ENCODE measurements at regions not wholly inside any gene's neighbourhood (a gene's known extent, or its start where the extent isn't known, plus 50 kb on each side); places are given as distances from the start of the nearest gene placed in this dataset.
A peak's percentile ranks its signal among the peaks of the same experiment; 100 is the strongest.

DNA sequence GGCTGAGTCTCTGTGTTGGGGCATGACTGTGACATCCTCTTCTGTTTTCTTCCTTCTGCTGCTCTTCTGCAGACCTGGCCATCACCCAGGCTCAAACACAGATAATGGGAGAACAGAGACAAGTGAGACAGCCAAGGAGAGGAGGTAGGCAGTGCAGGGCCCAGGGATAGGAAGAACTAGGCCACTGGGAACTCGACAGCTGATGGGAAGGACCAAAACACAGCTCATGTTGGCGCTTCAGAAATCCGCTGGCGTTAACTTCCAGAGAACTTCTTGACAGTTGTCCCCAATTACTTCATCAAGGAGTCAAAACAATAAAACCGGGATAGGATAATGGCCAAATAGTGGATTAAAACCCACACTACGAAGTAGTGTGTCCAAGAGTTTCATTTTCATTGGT, 97.0 kb upstream of the PALS2 start:
- DNase-seq (ENCODE audit: low read depth): no peak

DNA sequence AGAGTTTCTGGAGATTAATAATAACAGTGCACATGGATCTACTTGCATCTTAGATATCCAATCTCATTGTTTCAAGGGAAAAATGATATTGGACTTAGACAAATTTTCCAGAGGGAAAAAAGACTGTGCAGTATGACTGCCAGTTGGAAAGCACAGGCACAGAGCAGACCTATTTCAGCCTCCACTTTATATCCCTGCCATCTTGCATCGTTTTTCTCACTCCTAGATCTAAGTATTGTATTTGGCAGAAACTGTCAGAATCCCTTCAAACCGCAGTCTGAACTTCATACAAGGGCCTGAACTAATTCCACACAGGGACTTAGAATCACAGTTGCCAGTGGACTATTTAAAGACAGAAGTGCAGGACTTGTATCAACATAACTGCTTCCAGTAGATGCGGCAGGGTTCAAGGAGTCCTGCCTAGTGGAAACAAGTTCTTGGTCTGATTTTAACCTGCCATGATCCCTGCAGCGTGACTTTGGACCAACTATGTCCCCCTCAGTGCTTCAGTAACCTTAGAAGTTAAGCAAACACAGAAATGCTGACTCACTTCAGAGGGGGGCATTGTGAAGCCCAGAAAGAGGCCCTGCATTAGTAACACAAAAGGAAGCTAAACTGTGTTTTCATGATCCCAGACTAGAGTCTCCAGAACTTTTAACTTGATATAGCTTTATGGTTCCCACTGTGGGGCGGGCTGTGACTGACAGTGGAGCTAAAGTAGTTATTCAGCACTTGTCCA, 95.7 kb upstream of the PALS2 start:
- peak; percentile 93 for DNase-seq (ENCODE audit: low read depth)

DNA sequence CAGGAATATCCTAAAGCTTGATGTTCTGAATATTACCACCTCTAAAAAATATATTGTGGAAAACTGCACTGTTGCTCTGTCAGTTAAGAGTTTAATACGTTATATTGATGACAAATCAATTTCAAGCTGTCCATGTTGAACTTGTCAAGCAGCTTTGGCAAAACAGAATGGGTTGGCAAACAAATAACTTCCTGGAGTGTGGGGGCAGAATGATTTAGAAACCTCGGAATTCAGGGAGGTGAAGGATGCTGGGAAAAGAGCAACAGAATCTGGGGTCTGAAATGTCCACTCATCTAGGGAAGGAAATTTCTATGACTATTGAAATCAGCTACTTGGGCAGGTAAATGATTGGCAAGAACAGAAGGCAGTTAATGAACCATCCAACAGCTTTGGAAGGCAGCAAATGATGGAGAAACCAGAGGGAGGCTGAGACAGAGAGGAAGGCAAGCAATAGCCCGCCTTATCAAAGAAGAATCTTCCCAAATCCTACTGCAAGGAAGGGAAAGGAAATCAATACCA, 95.1 kb upstream of the PALS2 start:
- DNase-seq (ENCODE audit: low read depth): no peak

DNA sequence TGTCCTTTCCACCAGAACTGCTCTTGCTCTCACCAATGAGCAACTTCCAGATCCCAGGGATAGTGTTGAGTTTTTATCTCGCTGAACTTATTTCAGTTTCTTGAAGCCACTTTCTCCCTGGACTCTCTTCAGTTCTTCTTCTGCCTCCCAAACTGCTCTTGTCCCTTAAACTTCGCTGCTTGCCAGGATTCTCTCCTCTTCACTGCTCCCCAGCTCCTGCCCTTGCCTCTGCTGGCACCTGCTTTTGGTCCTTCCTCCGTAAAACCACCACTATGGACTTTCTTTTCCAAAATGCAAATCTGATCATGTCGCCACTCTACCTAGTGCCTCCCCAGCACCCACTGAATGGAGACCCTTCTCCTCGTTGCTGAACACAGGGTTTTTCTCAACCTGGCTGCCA, 92.8 kb upstream of the PALS2 start:
- no peak for DNase-seq (ENCODE audit: low read depth)

- DNase-seq (ENCODE audit: low read depth): no peak
Measured at GRCh38 chr7:24483804-24484203, 89.4 kb upstream of the PALS2 start.

DNA sequence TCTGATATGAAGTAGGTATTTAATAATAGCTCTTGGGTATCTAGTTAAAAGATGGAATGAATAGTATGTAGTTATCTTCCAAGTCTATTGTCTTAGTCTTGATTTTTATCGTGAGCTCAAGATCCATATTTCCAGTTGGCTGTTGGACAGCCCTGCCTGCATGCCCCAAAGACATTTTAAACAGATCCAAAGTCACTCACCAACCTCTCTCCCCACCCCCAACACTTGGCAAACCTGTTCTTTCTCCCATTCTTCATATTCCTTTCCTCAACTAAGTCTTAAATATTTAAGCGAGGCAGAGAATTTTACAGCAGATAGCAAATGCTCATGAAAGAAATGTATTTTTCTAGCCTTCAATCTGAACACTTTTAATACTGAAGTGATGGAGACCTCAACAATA, 80.7 kb upstream of the PALS2 start:
- DNase-seq (ENCODE audit: low read depth): no peak

GRCh38 chr7:24494832-24495231, 78.4 kb upstream of the PALS2 start:
- DNase-seq (ENCODE audit: low read depth): no peak

DNA sequence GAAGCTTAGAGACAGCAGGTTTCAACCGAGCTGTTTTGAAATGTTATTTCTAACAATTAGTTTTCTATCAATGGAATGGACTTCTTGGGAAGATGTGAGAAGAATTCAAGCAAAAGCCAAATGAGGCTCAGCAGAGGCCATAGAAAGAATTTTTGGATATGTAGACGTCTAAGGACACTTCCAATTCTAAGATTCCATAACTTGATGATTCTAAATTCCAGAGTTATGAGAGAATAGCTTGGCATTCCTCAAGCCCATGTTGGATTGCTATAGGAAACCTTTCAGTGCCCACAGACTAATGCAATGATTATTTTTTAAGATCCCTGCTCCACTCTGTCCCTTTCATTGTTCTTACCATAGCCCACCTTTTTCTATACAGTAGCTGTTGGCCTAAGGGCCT, 77.2 kb upstream of the PALS2 start:
- DNase-seq (ENCODE audit: low read depth): no peak

- no peak for DNase-seq (ENCODE audit: low read depth)
Measured at GRCh38 chr7:24498439-24498838, 74.8 kb upstream of the PALS2 start.

DNA sequence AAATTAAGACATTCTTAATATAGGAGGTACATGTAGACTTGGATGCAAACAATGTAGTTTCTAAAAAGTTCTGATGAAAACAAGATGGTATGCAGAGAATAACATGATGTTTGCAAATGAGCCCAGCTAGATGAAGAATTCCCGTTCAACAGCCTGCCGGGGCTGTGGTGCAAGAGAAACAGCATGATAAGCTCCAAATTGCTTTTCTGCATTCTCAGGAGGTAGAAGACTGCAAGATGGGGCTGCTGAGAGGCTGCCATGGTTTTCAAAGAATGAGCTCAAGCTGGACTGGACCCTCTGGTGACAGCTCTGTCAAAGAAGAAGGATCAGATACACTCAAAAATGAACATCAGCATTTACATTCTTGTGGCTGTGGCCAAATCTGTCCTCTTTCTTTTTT, 73.4 kb upstream of the PALS2 start:
- DNase-seq (ENCODE audit: low read depth): no peak

DNA sequence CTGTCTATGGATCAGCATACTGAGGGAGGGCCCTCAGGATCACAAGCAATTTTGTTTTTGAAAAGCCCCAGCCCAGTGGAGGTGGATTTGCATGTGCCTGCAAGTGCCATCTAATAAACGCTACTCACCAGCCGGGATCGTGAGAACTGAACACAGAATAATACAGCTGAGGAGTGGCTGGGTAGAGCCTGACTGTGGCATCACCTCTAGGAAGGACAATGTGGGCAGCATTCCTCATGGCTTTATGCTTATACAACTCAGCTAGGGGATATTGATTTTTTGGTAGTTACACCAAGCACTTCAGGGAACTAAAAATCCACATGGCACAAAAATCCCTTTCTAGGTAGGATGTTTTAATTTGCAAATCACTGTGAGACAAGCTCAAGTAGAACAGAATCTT, 72.7 kb upstream of the PALS2 start:
- DNase-seq (ENCODE audit: low read depth): no peak

DNA sequence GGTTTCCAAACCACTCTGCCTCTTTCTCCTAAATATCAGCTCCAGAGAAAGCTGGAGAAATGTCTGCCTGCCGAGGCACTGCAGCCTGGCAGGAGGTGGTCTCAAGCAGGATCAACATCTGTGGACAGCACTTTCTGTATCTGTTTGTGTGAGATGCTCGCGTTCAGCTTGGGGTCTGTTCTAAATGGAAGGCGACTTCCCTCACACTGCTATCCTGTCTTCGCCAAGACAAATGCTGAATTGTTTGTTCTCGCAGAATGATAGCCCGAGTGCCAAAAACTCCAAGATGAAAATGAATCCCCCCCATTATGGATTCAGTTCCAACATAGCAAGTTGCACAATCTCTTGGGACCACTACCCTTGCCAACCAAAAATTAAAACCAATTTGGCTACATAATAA, 72.2 kb upstream of the PALS2 start:
- DNase-seq (ENCODE audit: low read depth): no peak

DNA sequence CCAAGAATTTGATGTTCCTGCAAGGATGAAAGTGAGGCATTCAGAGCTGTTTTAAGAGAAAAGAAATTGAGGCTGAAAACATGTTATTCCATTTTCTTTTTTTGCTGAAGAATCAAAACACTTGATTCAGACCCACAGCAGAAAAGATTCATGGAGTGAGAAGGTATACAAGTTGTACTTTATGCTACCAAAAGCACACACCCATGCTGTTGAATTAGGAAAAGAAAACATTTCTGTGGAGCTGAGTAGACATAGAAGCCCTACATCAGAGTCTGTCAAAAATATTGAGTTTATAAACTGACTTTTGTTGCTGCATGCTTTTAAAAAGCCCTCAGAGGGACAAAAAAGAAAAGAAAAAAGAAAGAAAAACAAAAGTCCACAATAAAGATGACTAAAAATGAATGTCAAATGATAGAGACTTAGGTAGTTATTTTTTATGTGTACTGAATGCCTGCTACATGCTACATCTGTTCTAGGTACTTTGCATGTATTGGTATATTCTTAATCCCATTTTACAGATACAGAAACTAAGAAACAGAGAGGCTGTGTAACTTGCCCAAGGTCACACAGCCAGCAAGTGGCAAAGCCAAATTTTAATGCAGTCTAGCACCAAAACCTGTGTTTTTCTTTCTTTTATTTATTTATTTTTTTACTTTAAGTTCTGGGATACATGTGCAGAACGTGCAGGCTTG, 71.7 kb upstream of the PALS2 start:
- DNase-seq (ENCODE audit: low read depth): no peak

GRCh38 chr7:24502135-24502488, 71.1 kb upstream of the PALS2 start:
- no peak for DNase-seq (ENCODE audit: low read depth)

- DNase-seq (ENCODE audit: low read depth): no peak
Measured at GRCh38 chr7:24503506-24503905, 69.7 kb upstream of the PALS2 start.

DNA sequence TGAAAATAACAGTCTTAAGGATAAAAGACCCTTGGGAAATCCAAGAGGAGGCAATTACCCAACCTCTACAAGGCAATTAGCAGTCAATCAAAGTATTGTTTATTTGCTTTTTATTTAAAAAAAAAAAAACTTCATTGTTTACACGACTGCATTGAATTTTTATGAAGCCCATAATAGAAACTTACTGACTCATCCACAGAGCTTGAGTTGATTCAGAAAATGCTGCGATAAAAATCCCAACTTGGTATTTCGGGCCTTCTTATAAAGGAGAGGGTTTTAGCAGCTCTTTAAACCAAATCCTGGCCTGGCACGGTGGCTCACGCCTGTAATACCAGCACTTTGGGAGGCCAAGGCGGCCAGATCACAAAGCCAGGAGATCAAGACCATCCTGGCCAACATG, 69.2 kb upstream of the PALS2 start:
- DNase-seq (ENCODE audit: low read depth): no peak

- DNase-seq (ENCODE audit: low read depth): no peak
Measured at GRCh38 chr7:24504836-24505235, 68.4 kb upstream of the PALS2 start.

- DNase-seq (ENCODE audit: low read depth): no peak
Measured at GRCh38 chr7:24505968-24506367, 67.3 kb upstream of the PALS2 start.

GRCh38 chr7:24508316-24508715, 64.9 kb upstream of the PALS2 start:
- DNase-seq (ENCODE audit: low read depth): no peak

DNA sequence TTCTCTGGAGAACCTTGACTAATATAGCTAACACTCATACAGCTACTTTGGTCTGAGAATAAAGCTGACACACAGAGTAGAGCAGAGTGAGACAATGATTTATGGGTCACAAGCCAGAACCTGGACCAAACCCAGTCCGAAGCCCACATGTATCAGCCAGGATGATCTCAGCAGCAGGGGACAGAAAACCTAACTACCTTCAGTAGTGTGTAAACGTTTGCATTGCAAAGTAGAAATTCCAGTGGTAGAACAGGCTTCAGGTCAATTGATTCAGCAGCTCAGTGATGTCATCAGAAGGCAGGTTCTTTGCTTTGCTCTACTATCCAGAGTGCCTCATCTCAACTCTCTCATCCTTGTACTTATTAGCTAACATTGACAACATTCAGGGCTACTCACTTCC, 62.5 kb upstream of the PALS2 start:
- DNase-seq (ENCODE audit: low read depth): no peak

DNA sequence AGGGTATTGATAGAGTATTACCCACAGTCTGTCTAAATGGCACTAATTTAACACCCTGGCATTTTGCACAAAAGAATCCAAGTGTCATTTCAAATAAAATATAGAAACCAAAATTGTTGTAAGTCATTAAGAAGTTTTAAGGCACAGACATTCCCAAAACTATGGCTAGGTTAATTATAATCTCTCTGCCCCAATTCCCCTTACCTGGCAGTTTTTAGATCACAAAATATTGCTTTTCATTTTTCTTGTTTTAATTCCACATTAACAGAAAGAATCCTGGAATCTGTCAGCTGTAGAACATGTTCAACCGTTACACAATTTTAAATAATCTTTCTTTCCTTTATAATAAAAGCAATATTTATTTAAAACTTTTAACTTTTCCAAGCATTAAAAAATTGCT, 56.1 kb upstream of the PALS2 start:
- no peak for DNase-seq (ENCODE audit: low read depth)

DNA sequence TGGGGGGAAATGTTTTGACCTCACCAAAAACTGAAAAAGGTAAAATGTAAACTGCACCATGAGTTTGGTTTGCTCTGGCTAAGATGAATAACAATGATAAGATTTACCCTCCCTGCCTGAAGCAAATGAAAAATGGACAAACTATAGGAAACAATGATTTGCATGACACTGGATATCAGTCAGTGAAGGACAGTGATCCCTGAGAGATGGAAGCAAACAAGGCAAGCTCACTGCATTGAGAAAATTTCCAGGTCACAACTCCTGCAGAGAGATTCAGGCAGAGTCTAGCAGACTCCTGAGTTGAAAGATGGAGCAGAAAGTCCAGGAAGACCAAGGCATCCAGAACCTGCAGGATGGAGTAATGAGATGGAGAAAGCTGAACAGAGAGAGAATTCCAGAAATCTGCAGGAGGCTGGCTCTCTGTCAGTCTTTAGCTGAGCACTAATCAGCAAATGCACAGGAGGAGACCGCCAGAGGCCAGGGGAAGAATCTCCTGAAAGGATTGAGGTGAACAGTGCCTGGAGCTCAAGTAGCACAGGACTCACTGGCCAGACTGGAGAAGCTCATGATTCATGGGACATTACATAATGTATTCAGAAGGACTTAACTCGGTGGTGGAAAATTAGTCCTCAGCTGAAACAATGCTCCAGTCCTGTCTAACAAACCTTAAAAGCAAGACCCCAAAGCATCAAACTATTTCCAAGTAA, 51.2 kb upstream of the PALS2 start:
- DNase-seq (ENCODE audit: low read depth): no peak

Data from stromal cell of bone marrow (primary cell).